Tibial artery (tissue), 4 donors: ENCODE measurements at regions not wholly inside any gene's neighbourhood (a gene's known extent, or its start where the extent isn't known, plus 50 kb on each side); places are given as distances from the start of the nearest gene placed in this dataset.

ENCODE experiments used
- DNase-seq, 2 donors: peaks; one replicate each; pipeline ENCODE4 v3.0.0-alpha.2; 2019
- H3K27ac ChIP-seq, 2 donors: fragments of 200-600 bp; sonication (generic) in 1 of 2; 1 replicate in 1 of 2; 2 replicates in 1 of 2; pipeline ENCODE4 v1.5.1; 2018 to 2019; ENCODE audit warnings: mild to moderate bottlenecking in 1 of 2
- H3K27me3 ChIP-seq, 2 donors: fragments of 200-600 bp; sonication (generic) in 1 of 2; one replicate each; pipeline versions ENCODE4 v1.5.1 to v1.6.0; 2016 to 2019
- H3K36me3 ChIP-seq, 3 donors: fragments of 200-600 bp; sonication (generic) in 2 of 3; one replicate each; pipeline ENCODE4 v1.5.1; 2016 to 2019; ENCODE audit warnings: mild to moderate bottlenecking in 2 of 3
- H3K4me1 ChIP-seq, 4 donors: fragments of 200-600 bp; sonication (generic) in 2 of 4; 1 replicate in 3 of 4; 2 replicates in 1 of 4; pipeline ENCODE4 v1.5.1; 2016 to 2019
- H3K4me3 ChIP-seq, 2 donors: fragments of 200-600 bp; sonication (generic) in 1 of 2; 1 replicate in 1 of 2; 2 replicates in 1 of 2; pipeline ENCODE4 v1.5.1; 2018 to 2019; ENCODE audit warnings: mild to moderate bottlenecking in 2 of 2
- H3K9me3 ChIP-seq, 3 donors: fragments of 200-600 bp; sonication (generic) in 1 of 3; one replicate each; pipeline ENCODE4 v1.5.1; 2016 to 2019
- intact Hi-C: fragments of 100-400 bp; cut with DNase I; formaldehyde crosslinking; loops from one replicate; pipeline ENCODE4 v1.15.0; 2023; ENCODE audit warnings: low total_unique reads
- TF ChIP-seq, protein P1 (sequence below), 2 experiments: fragments of 200-600 bp in 1 of 2; fragments of 450-650 bp in 1 of 2; IDR thresholded peaks; one replicate each; pipeline ENCODE4 v1.5.1; 2017 to 2019; ENCODE audit warnings: antibody characterized with exemption in 2 of 2, mild to moderate bottlenecking in 1 of 2, moderate library complexity in 1 of 2

GRCh38 chr2:60313470-60314172, 239.8 kb downstream of the BCL11A start:
- Histone ChIP-seq H3K4me1 (no peaks in the 10 kb centered on the region), H3K4me3 (no peak overlapping the region), H3K36me3 (no peaks in the 10 kb centered on the region), H3K9me3 (no peaks in the 10 kb centered on the region), H3K27me3 (no peaks in the 10 kb centered on the region), H3K27ac (no peak overlapping the region)
- TF ChIP-seq, protein P1, sequence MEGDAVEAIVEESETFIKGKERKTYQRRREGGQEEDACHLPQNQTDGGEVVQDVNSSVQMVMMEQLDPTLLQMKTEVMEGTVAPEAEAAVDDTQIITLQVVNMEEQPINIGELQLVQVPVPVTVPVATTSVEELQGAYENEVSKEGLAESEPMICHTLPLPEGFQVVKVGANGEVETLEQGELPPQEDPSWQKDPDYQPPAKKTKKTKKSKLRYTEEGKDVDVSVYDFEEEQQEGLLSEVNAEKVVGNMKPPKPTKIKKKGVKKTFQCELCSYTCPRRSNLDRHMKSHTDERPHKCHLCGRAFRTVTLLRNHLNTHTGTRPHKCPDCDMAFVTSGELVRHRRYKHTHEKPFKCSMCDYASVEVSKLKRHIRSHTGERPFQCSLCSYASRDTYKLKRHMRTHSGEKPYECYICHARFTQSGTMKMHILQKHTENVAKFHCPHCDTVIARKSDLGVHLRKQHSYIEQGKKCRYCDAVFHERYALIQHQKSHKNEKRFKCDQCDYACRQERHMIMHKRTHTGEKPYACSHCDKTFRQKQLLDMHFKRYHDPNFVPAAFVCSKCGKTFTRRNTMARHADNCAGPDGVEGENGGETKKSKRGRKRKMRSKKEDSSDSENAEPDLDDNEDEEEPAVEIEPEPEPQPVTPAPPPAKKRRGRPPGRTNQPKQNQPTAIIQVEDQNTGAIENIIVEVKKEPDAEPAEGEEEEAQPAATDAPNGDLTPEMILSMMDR (IDR thresholded peaks at IDR 0.05): no peak
- no peak for DNase-seq
- intact Hi-C loops: no loop called here

GRCh38 chr2:60312618-60313017, 240.8 kb downstream of the BCL11A start:
- DNase-seq: no peak
- no peak overlapping the region for H3K27ac ChIP-seq
- H3K27me3 ChIP-seq: no peaks in the 10 kb centered on the region
- H3K4me3 ChIP-seq: no peak overlapping the region
- intact Hi-C loops: no loop called here
- H3K4me1 ChIP-seq: no peaks in the 10 kb centered on the region
- no peaks in the 10 kb centered on the region for H3K36me3 ChIP-seq
- no peaks in the 10 kb centered on the region for H3K9me3 ChIP-seq
- TF ChIP-seq, protein P1 (IDR thresholded peaks at IDR 0.05): no peak

DNA sequence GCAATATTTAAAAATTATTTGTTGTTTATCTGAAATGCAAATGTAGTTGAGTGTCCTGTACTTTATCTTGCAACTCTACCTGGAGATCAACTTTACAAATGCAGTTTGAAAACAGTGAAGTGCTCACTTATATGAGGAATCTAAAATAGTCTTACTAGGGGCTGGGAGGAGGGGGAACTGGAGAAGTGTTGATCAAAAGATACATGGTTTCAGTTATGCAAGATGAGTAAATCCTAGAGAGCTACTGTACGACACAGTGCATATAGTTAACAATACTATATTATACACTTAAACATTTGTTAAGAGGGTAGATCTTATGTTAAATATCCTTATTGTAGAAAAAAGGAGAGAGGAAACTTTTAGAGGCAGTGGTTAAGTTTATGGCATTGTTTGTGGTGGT, 241.9 kb downstream of the BCL11A start:
- no peaks in the 10 kb centered on the region for H3K36me3 ChIP-seq
- no peak overlapping the region for H3K4me3 ChIP-seq
- intact Hi-C loops: no loop called here
- no peaks in the 10 kb centered on the region for H3K4me1 ChIP-seq
- H3K9me3 ChIP-seq: no peaks in the 10 kb centered on the region
- DNase-seq: no peak
- TF ChIP-seq, protein P1 (IDR thresholded peaks at IDR 0.05): no peak
- H3K27ac ChIP-seq: no peak overlapping the region
- no peaks in the 10 kb centered on the region for H3K27me3 ChIP-seq

GRCh38 chr2:60309941-60310660, 243.4 kb downstream of the BCL11A start:
- intact Hi-C loops: no loop called here
- H3K4me3 ChIP-seq: no peak overlapping the region
- TF ChIP-seq, protein P1 (IDR thresholded peaks at IDR 0.05): no peak
- no peaks in the 10 kb centered on the region for H3K9me3 ChIP-seq
- H3K27me3 ChIP-seq: no peaks in the 10 kb centered on the region
- no peak for DNase-seq
- H3K4me1 ChIP-seq: no peaks in the 10 kb centered on the region
- H3K27ac ChIP-seq: no peak overlapping the region
- H3K36me3 ChIP-seq: no peaks in the 10 kb centered on the region

GRCh38 chr2:60309336-60309735, 244.1 kb downstream of the BCL11A start:
- no peak for DNase-seq
- H3K4me3 ChIP-seq: no peak overlapping the region
- intact Hi-C loops: no loop called here
- no peaks in the 10 kb centered on the region for H3K27me3 ChIP-seq
- H3K9me3 ChIP-seq: no peaks in the 10 kb centered on the region
- no peak overlapping the region for H3K27ac ChIP-seq
- TF ChIP-seq, protein P1 (IDR thresholded peaks at IDR 0.05): no peak
- H3K4me1 ChIP-seq: no peaks in the 10 kb centered on the region
- no peaks in the 10 kb centered on the region for H3K36me3 ChIP-seq
